Activated naive CD4-positive, alpha-beta T cell treated with anti-CD3 and anti-CD28 coated beads for 36 hours (primary cell): ENCODE measurements at regions not wholly inside any gene's neighbourhood (a gene's known extent, or its start where the extent isn't known, plus 50 kb on each side); places are given as distances from the start of the nearest gene placed in this dataset.

ENCODE experiments used
- CTCF ChIA-PET: fragments of 350-600 bp; sonication (Branson Sonifier 250); formaldehyde crosslinking; loops from one replicate; lab custom pipeline; 2021; ENCODE audit warnings: antibody characterized with exemption; lab: Charles Lee
- DNase-seq: peaks from one replicate; pipeline ENCODE4 v3.0.0-alpha.2; 2020
- H3K27ac Mint-ChIP-seq: one replicate; pipeline ENCODE4 v1.8.0; 2021; ENCODE audit warnings: mild to moderate bottlenecking, mixed read lengths
- H3K27me3 Mint-ChIP-seq: one replicate; pipeline ENCODE4 v1.8.0; 2021; ENCODE audit warnings: low read depth, mixed read lengths
- H3K36me3 Mint-ChIP-seq: one replicate; pipeline ENCODE4 v1.8.0; 2021; ENCODE audit warnings: low read depth, mixed read lengths
- H3K4me1 Mint-ChIP-seq: one replicate; pipeline ENCODE4 v1.8.0; 2021; ENCODE audit warnings: low read depth, mixed read lengths
- H3K4me3 Mint-ChIP-seq: one replicate; pipeline ENCODE4 v1.8.0; 2021; ENCODE audit warnings: mild to moderate bottlenecking, moderate library complexity, mixed read lengths
- H3K9me3 Mint-ChIP-seq: one replicate; pipeline ENCODE4 v1.8.0; 2021; ENCODE audit warnings: mixed read lengths
- intact Hi-C: fragments of 100-400 bp; cut with micrococcal nuclease; formaldehyde crosslinking; loops from one replicate; pipeline ENCODE4 v1.15.1; 2023

DNA sequence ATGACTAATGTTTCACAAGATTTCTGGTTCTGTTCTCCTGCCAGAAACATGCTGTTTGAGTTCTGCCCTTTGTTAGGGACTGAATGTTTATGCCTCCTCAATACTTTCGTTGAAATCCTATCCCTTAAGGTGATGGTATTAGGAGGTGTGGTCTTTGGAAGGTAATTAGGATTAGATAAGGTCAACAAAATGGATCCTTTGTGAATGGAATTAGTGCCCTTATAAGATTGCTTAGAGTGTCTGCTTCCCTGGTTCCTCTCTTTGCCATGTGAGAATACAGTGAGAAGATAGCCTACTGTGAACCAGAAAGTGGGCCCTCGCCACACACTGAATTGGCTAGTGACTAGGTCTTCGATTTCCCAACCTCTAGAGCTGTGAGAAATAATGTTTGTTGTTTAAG is 621.4 kb upstream of the ALCAM start:
- H3K36me3 Mint-ChIP-seq: no peaks in the 10 kb centered on the region
- H3K27me3 Mint-ChIP-seq: no peaks in the 10 kb centered on the region
- CTCF ChIA-PET: no interaction called here
- DNase-seq: no peak
- intact Hi-C loops: no loop called here
- H3K9me3 Mint-ChIP-seq: no peaks in the 10 kb centered on the region
- H3K27ac Mint-ChIP-seq: no peak overlapping the region
- no peak overlapping the region for H3K4me3 Mint-ChIP-seq
- H3K4me1 Mint-ChIP-seq: no peaks in the 10 kb centered on the region

- H3K36me3 Mint-ChIP-seq: no peaks in the 10 kb centered on the region
- H3K9me3 Mint-ChIP-seq: no peaks in the 10 kb centered on the region
- CTCF ChIA-PET: no interaction called here
- DNase-seq: no peak
- H3K4me1 Mint-ChIP-seq: no peaks in the 10 kb centered on the region
- no peak overlapping the region for H3K27ac Mint-ChIP-seq
- H3K4me3 Mint-ChIP-seq: no peak overlapping the region
- intact Hi-C loops: no loop called here
- no peaks in the 10 kb centered on the region for H3K27me3 Mint-ChIP-seq
These were observed 620.7 kb upstream of the ALCAM start for GRCh38 chr3:104746056-104746455.

- Mint-ChIP-seq H3K4me3 (no peak overlapping the region), H3K4me1 (no peaks in the 10 kb centered on the region), H3K9me3 (no peaks in the 10 kb centered on the region), H3K27me3 (no peaks in the 10 kb centered on the region), H3K27ac (no peak overlapping the region), H3K36me3 (no peaks in the 10 kb centered on the region)
- intact Hi-C loops: no loop called here
- CTCF ChIA-PET: no interaction called here
- DNase-seq: no peak
These were observed 616.1 kb upstream of the ALCAM start for GRCh38 chr3:104750581-104750980.

GRCh38 chr3:104755791-104756190 is 610.9 kb upstream of the ALCAM start:
- intact Hi-C loops: no loop called here
- CTCF ChIA-PET: no interaction called here
- H3K4me3 Mint-ChIP-seq: no peak overlapping the region

GRCh38 chr3:104763007-104763406 is 603.7 kb upstream of the ALCAM start:
- DNase-seq: no peak
- Mint-ChIP-seq H3K36me3 (no peaks in the 10 kb centered on the region), H3K4me3 (no peak overlapping the region), H3K9me3 (no peaks in the 10 kb centered on the region), H3K27me3 (peaks cover 2% of the 10 kb centered on the region), H3K4me1 (no peaks in the 10 kb centered on the region), H3K27ac (no peak overlapping the region)
- CTCF ChIA-PET: no interaction called here
- intact Hi-C loops: no loop called here

More at GRCh38 chr3:104755791-104756190, 610.9 kb upstream of the ALCAM start:
- Mint-ChIP-seq H3K27me3 (no peaks in the 10 kb centered on the region), H3K36me3 (no peaks in the 10 kb centered on the region), H3K9me3 (no peaks in the 10 kb centered on the region), H3K27ac (no peak overlapping the region), H3K4me1 (no peaks in the 10 kb centered on the region)
- no peak for DNase-seq

GRCh38 chr3:104764496-104764895 is 602.2 kb upstream of the ALCAM start:
- no peak overlapping the region for H3K4me3 Mint-ChIP-seq
- no peak for DNase-seq
- no peaks in the 10 kb centered on the region for H3K4me1 Mint-ChIP-seq
- no peaks in the 10 kb centered on the region for H3K36me3 Mint-ChIP-seq
- intact Hi-C loops: no loop called here
- CTCF ChIA-PET: interaction anchor here (0.6 to 1.2 kb wide), 3 partner anchors 12 to 1379 kb away, joined by 3 to 5 read pairs (median 3); no protein-coding TSS in a partner anchor
- H3K27ac Mint-ChIP-seq: no peak overlapping the region
- no peaks in the 10 kb centered on the region for H3K9me3 Mint-ChIP-seq
- H3K27me3 Mint-ChIP-seq: peaks cover 2% of the 10 kb centered on the region

GRCh38 chr3:104768886-104769285 is 597.8 kb upstream of the ALCAM start:
- Mint-ChIP-seq H3K9me3 (no peaks in the 10 kb centered on the region), H3K27ac (no peak overlapping the region), H3K4me1 (no peaks in the 10 kb centered on the region), H3K4me3 (no peak overlapping the region), H3K36me3 (no peaks in the 10 kb centered on the region), H3K27me3 (no peaks in the 10 kb centered on the region)
- intact Hi-C loops: no loop called here
- CTCF ChIA-PET: no interaction called here
- DNase-seq: no peak

DNA sequence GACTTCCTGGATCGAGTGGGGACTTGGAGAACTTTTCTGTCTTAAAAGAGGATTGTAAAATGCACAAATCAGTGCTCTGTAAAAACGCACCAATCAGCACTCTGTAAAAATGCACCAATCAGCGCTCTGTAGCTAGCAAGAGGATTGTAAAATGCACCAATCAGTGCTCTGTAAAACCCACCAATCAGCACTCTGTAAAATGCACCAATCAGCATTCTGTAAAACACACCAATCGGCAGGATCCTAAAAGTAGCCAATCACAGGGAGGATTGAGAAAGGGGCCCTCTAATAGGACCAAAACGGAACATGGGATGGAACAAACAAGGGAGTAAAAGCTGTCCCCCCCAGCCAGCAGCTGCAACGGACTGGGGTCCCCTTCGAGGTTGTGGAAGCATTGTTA is 587.4 kb upstream of the ALCAM start:
- Mint-ChIP-seq H3K4me3 (no peak overlapping the region), H3K27ac (no peak overlapping the region), H3K27me3 (no peaks in the 10 kb centered on the region), H3K4me1 (no peaks in the 10 kb centered on the region), H3K9me3 (peaks cover 4% of the 10 kb centered on the region), H3K36me3 (no peaks in the 10 kb centered on the region)
- intact Hi-C loops: no loop called here
- no peak for DNase-seq
- CTCF ChIA-PET: interaction anchor here (1.2 kb wide), 1 partner anchor 15 kb away, joined by 3 read pairs; no protein-coding TSS in a partner anchor

GRCh38 chr3:104781112-104781511 is 585.6 kb upstream of the ALCAM start:
- Mint-ChIP-seq H3K4me3 (no peak overlapping the region), H3K27me3 (no peaks in the 10 kb centered on the region)
- CTCF ChIA-PET: no interaction called here

DNA sequence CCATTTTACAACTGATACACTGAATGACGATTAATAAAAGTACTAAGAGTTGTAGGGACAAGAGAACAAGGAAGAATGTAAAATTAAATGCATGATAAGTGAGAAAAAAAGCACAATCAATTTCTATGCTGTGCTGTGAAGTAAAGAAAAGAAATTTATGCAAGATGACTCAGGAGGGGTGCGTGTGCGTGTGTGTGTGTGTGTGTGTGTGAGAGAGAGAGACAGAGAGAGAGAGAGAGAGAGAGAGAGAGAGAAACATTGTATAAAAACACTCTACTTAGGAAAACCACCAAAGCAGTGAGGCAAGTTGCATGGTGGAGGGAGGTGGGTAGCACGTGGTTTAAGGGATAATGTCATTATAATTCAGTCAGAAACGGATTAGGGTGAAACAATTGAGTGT is 580.8 kb upstream of the ALCAM start:
- DNase-seq: no peak
- Mint-ChIP-seq H3K4me3 (no peak overlapping the region), H3K9me3 (no peaks in the 10 kb centered on the region), H3K4me1 (no peaks in the 10 kb centered on the region), H3K36me3 (no peaks in the 10 kb centered on the region), H3K27me3 (no peaks in the 10 kb centered on the region), H3K27ac (no peak overlapping the region)
- CTCF ChIA-PET: no interaction called here
- intact Hi-C loops: no loop called here

More at GRCh38 chr3:104781112-104781511, 585.6 kb upstream of the ALCAM start:
- Mint-ChIP-seq H3K9me3 (peaks cover 4% of the 10 kb centered on the region), H3K36me3 (no peaks in the 10 kb centered on the region), H3K4me1 (no peaks in the 10 kb centered on the region), H3K27ac (no peak overlapping the region)
- DNase-seq: no peak
- intact Hi-C loops: no loop called here

DNA sequence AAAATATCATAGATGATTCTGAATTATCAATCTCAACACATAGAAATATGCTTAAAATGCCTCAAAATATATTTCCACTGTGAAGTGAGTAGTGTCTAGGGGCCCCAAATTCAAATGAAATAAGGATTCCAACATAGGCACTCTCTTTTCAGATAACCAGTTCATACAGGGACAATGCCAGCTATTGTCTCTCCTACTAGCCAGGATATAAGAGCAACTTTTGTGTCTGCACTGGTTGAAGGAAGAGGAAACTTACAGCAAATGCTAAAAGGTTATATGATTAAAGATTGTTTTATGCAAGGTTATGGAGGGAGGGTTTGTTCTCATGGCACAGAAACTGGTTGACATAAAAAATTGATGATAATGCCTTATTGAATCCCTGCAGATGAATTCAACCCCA is 579.4 kb upstream of the ALCAM start:
- H3K9me3 Mint-ChIP-seq: no peaks in the 10 kb centered on the region
- H3K27ac Mint-ChIP-seq: no peak overlapping the region
- H3K4me3 Mint-ChIP-seq: no peak overlapping the region
- no peak for DNase-seq
- no peaks in the 10 kb centered on the region for H3K36me3 Mint-ChIP-seq
- no peaks in the 10 kb centered on the region for H3K4me1 Mint-ChIP-seq
- CTCF ChIA-PET: no interaction called here
- intact Hi-C loops: no loop called here
- no peaks in the 10 kb centered on the region for H3K27me3 Mint-ChIP-seq

- Mint-ChIP-seq H3K9me3 (no peaks in the 10 kb centered on the region), H3K4me3 (no peak overlapping the region), H3K4me1 (no peaks in the 10 kb centered on the region), H3K27ac (no peak overlapping the region), H3K27me3 (no peaks in the 10 kb centered on the region), H3K36me3 (no peaks in the 10 kb centered on the region)
- CTCF ChIA-PET: no interaction called here
- no peak for DNase-seq
- intact Hi-C loops: no loop called here
These were observed 577.9 kb upstream of the ALCAM start for GRCh38 chr3:104788807-104789206.

GRCh38 chr3:104791331-104791730 is 575.4 kb upstream of the ALCAM start:
- Mint-ChIP-seq H3K4me1 (no peaks in the 10 kb centered on the region), H3K27me3 (no peaks in the 10 kb centered on the region), H3K9me3 (no peaks in the 10 kb centered on the region), H3K4me3 (no peak overlapping the region), H3K36me3 (no peaks in the 10 kb centered on the region), H3K27ac (no peak overlapping the region)
- DNase-seq: no peak
- CTCF ChIA-PET: no interaction called here
- intact Hi-C loops: no loop called here

GRCh38 chr3:104796556-104796955 is 570.2 kb upstream of the ALCAM start:
- Mint-ChIP-seq H3K36me3 (no peaks in the 10 kb centered on the region), H3K27me3 (no peaks in the 10 kb centered on the region), H3K27ac (no peak overlapping the region), H3K9me3 (no peaks in the 10 kb centered on the region), H3K4me3 (no peak overlapping the region), H3K4me1 (no peaks in the 10 kb centered on the region)
- intact Hi-C loops: no loop called here
- CTCF ChIA-PET: no interaction called here
- no peak for DNase-seq
